ENCODE measurements at regions not wholly inside any gene's neighbourhood (a gene's known extent, or its start where the extent isn't known, plus 50 kb on each side); places are given as distances from the start of the nearest gene placed in this dataset.
A peak's percentile ranks its signal among the peaks of the same experiment; 100 is the strongest.

GRCh38 chr13:47886314-47886713, 114.8 kb downstream of the SUCLA2 start:
- no peak overlapping the region for H3K27ac ChIP-seq (ENCODE audit: insufficient read length, low read depth, low read length)
- H3K9me3 ChIP-seq (ENCODE audit: control insufficient read depth, low read depth, low read length) = no peaks in the 10 kb centered on the region
- no peak overlapping the region for H4K8ac ChIP-seq (replicated peaks; ENCODE audit: insufficient read length, low read depth, low read length)
- H2BK15ac ChIP-seq (ENCODE audit: low read depth, low read length) = no peak overlapping the region
- Mint-ChIP-seq H3K27me3 (ENCODE audit: low read depth) (no peaks in the 10 kb centered on the region), H3K36me3 (ENCODE audit: insufficient read depth in 1 of 3, low read depth in 3 of 3) (no peaks in the 10 kb centered on the region), H3K4me1 (no peaks in the 10 kb centered on the region), H3K9me3 (no peaks in the 10 kb centered on the region; a peak in 1 of 5 replicates), H3K4me3 (no peak overlapping the region), H3K27ac (peak overlapping the region in 1 of 3 experiments; percentile 10; a peak in 1 of 7 replicates)
- H3K4ac ChIP-seq (ENCODE audit: low read depth, low read length) = no peak overlapping the region
- no peak overlapping the region for H2AFZ ChIP-seq (ENCODE audit: low read length)
- no peak overlapping the region for H3K23ac ChIP-seq (ENCODE audit: insufficient read length, low read depth, low read length)
- no peak overlapping the region for H4K91ac ChIP-seq (ENCODE audit: insufficient read length, low read depth, low read length)
- no peak overlapping the region for H2BK20ac ChIP-seq (ENCODE audit: low read depth, low read length, poor library complexity, severe bottlenecking)
- H4K20me1 ChIP-seq (ENCODE audit: control insufficient read depth, insufficient read depth, insufficient read length) = no peaks in the 10 kb centered on the region
- no peak overlapping the region for H4K5ac ChIP-seq (ENCODE audit: insufficient read length, low read depth, low read length)
- H3K79me1 ChIP-seq (ENCODE audit: insufficient read depth, low read depth, low read length, poor library complexity, severe bottlenecking) = no peaks in the 10 kb centered on the region
- H3K18ac ChIP-seq (ENCODE audit: insufficient read length, low read depth, low read length) = no peak overlapping the region
- H2AK5ac ChIP-seq (ENCODE audit: insufficient read length, low read length) = no peak overlapping the region
- H3K9ac ChIP-seq (ENCODE audit: extremely low read depth, insufficient read length, low read length) = no peak overlapping the region
- H2BK5ac ChIP-seq (ENCODE audit: insufficient read length, low read length) = no peak overlapping the region
- H2BK120ac ChIP-seq (ENCODE audit: low read depth, low read length, poor library complexity, severe bottlenecking) = no peak overlapping the region
- no peak overlapping the region for H3K4me2 ChIP-seq (ENCODE audit: insufficient read depth, insufficient read length, low read length)
- H3K4me1 ChIP-seq (ENCODE audit: insufficient read depth, low read length) = no peaks in the 10 kb centered on the region
- WGBS (ENCODE audit: extremely low coverage, insufficient read length, low lambda C conversion rate) = no CpG with 5 or more reads among the region's 4 CpGs
- H3T11ph ChIP-seq (ENCODE audit: low read length) = no peak overlapping the region
- H3K14ac ChIP-seq (ENCODE audit: insufficient read depth, low read length) = no peak overlapping the region
- no peak for DNase-seq
- no peak overlapping the region for H3K56ac ChIP-seq (ENCODE audit: insufficient read length, low read depth, low read length)
- H2BK12ac ChIP-seq (ENCODE audit: insufficient read length, low read depth, low read length) = no peak overlapping the region
- H3K79me2 ChIP-seq (ENCODE audit: insufficient read depth, low read length) = no peaks in the 10 kb centered on the region
- H3K23me2 ChIP-seq (ENCODE audit: insufficient read length, low read depth, low read length, poor library complexity, severe bottlenecking) = no peaks in the 10 kb centered on the region
- no peaks in the 10 kb centered on the region for H3K27me3 ChIP-seq (ENCODE audit: insufficient read depth, low read length)
- TF ChIP-seq CTCF (conservative IDR thresholded peaks at IDR 0.05) = no peak

All from H9 (cell line).